ENCODE measurements at regions not wholly inside any gene's neighbourhood (a gene's known extent, or its start where the extent isn't known, plus 50 kb on each side); places are given as distances from the start of the nearest gene placed in this dataset.

- no peaks in the 10 kb centered on the region for H3K27me3 ChIP-seq
- no peak for DNase-seq
- intact Hi-C loops (cut with DNase I), result no loop called here
- H3K9me3 ChIP-seq, result no peaks in the 10 kb centered on the region
- no peaks in the 10 kb centered on the region for H3K4me1 ChIP-seq (ENCODE audit: insufficient read depth)
- TF ChIP-seq POLR2A (IDR thresholded peaks at IDR 0.05), result no peak
- TF ChIP-seq EP300 (IDR thresholded peaks at IDR 0.05), result no peak
- TF ChIP-seq CTCF (IDR thresholded peaks at IDR 0.05), result no peak
- no peak overlapping the region for H3K4me3 ChIP-seq
- H3K36me3 ChIP-seq, result no peaks in the 10 kb centered on the region
- WGBS, 3 donors, result 84 to 94% (median 85%) methylated on average over 4 of the region's 4 CpGs
- H3K27ac ChIP-seq, result no peak overlapping the region
Measured at GRCh38 chr7:35558841-35559240, 136.1 kb downstream of the HERPUD2 start.

GRCh38 chr7:35556515-35557471 is 138.1 kb downstream of the HERPUD2 start:
- no peak for TF ChIP-seq POLR2A (IDR thresholded peaks at IDR 0.05)
- TF ChIP-seq EP300 (IDR thresholded peaks at IDR 0.05), result no peak
- no peak for TF ChIP-seq CTCF (IDR thresholded peaks at IDR 0.05)
- H3K36me3 ChIP-seq, result no peaks in the 10 kb centered on the region
- no peak for DNase-seq
- WGBS, 3 donors, result 63 to 73% (median 65%) methylated on average over 8 of the region's 8 CpGs
- no peak overlapping the region for H3K27ac ChIP-seq
- intact Hi-C loops (cut with DNase I), result no loop called here
- no peaks in the 10 kb centered on the region for H3K9me3 ChIP-seq
- no peaks in the 10 kb centered on the region for H3K27me3 ChIP-seq
- no peaks in the 10 kb centered on the region for H3K4me1 ChIP-seq (ENCODE audit: insufficient read depth)
- no peak overlapping the region for H3K4me3 ChIP-seq

- intact Hi-C loops (cut with DNase I), result no loop called here
- WGBS, 3 donors, result 45 to 71% (median 60%) methylated on average over 4 of the region's 4 CpGs
- no peak for DNase-seq
- Histone ChIP-seq H3K27ac (no peak overlapping the region), H3K9me3 (no peaks in the 10 kb centered on the region), H3K27me3 (no peaks in the 10 kb centered on the region), H3K36me3 (no peaks in the 10 kb centered on the region), H3K4me3 (no peak overlapping the region), H3K4me1 (ENCODE audit: insufficient read depth) (no peaks in the 10 kb centered on the region)
- TF ChIP-seq EP300 (IDR thresholded peaks at IDR 0.05) (no peak), POLR2A (IDR thresholded peaks at IDR 0.05) (no peak), CTCF (IDR thresholded peaks at IDR 0.05) (no peak)
Measured at GRCh38 chr7:35555934-35556333, 139.0 kb downstream of the HERPUD2 start.

GRCh38 chr7:35555386-35555785 is 139.5 kb downstream of the HERPUD2 start:
- H3K9me3 ChIP-seq, result no peaks in the 10 kb centered on the region
- intact Hi-C loops (cut with DNase I), result no loop called here
- TF ChIP-seq POLR2A (IDR thresholded peaks at IDR 0.05), result no peak
- TF ChIP-seq CTCF (IDR thresholded peaks at IDR 0.05), result no peak
- TF ChIP-seq EP300 (IDR thresholded peaks at IDR 0.05), result no peak
- no peak overlapping the region for H3K4me3 ChIP-seq
- no peaks in the 10 kb centered on the region for H3K36me3 ChIP-seq
- no peaks in the 10 kb centered on the region for H3K4me1 ChIP-seq (ENCODE audit: insufficient read depth)
- DNase-seq, result no peak
- H3K27me3 ChIP-seq, result no peaks in the 10 kb centered on the region
- WGBS, 3 donors, result 81 to 92% (median 83%) methylated on average over 5 of the region's 5 CpGs
- no peak overlapping the region for H3K27ac ChIP-seq
